IMR-90 (cell line): ENCODE measurements at regions not wholly inside any gene's neighbourhood (a gene's known extent, or its start where the extent isn't known, plus 50 kb on each side); places are given as distances from the start of the nearest gene placed in this dataset.

Experiments
- ATAC-seq: fragments of 200-7000 bp; cut with Tn5 transposase; 2 replicates; pipeline ENCODE4 v1.9.1; 2020; ENCODE audit warnings: low read depth, mild to moderate bottlenecking, moderate library complexity
- BruUV-seq: library from RNA; stranded (reverse); fragments of 400-500 nt; replicated peaks from 2 replicates; lab custom pipeline; 2021; lab: Mats Ljungman, UMichigan
- CTCF ChIA-PET: fragments of 300-600 bp; formaldehyde crosslinking; extraction: SDS; loops from one replicate; lab custom pipeline; 2021; ENCODE audit warnings: antibody characterized with exemption; lab: Yijun Ruan, JAX
- POLR2A ChIA-PET: fragments of 300-600 bp; sonication (Branson Sonifier 250); formaldehyde crosslinking; loops from one replicate; lab custom pipeline; 2022; ENCODE audit warnings: antibody characterized with exemption; ENCODE audit not compliant: unreplicated experiment; lab: Charles Lee
- DNase-seq: peaks from one replicate; pipeline ENCODE4 v3.0.0; 2013
- H2AFZ ChIP-seq: replicated peaks from 2 replicates; pipeline ENCODE3; 2013; ENCODE audit warnings: low read length, mild to moderate bottlenecking; ENCODE audit not compliant: poor library complexity
- H2AK5ac ChIP-seq: 2 replicates; pipeline ENCODE4 v1.6.1; 2013; ENCODE audit warnings: low read depth, low read length, inconsistent platforms
- H2AK9ac ChIP-seq: replicated peaks from 2 replicates; pipeline ENCODE3; 2013; ENCODE audit warnings: mild to moderate bottlenecking, low read depth, low read length, moderate library complexity; ENCODE audit not compliant: poor library complexity
- H2BK120ac ChIP-seq: 2 replicates; pipeline ENCODE4 v1.6.1; 2013; ENCODE audit warnings: low read depth, low read length, inconsistent platforms
- H2BK15ac ChIP-seq: 3 replicates; pipeline ENCODE4 v1.6.1; 2013; ENCODE audit warnings: low read depth, low read length, inconsistent platforms
- H2BK20ac ChIP-seq: 2 replicates; pipeline ENCODE4 v1.6.1; 2013; ENCODE audit warnings: low read depth, mild to moderate bottlenecking, inconsistent platforms, low read length, moderate library complexity
- H2BK5ac ChIP-seq: 2 replicates; pipeline ENCODE4 v1.6.1; 2013; ENCODE audit warnings: mild to moderate bottlenecking, low read depth, low read length, inconsistent platforms; ENCODE audit not compliant: poor library complexity, severe bottlenecking
- H3K14ac ChIP-seq: replicated peaks from 2 replicates; pipeline ENCODE4 v1.6.1; 2013; ENCODE audit warnings: low read depth, low read length, inconsistent platforms
- H3K18ac ChIP-seq: 2 replicates; pipeline ENCODE4 v1.6.1; 2013; ENCODE audit warnings: low read depth, low read length, control low read depth
- H3K23ac ChIP-seq: 2 replicates; pipeline ENCODE4 v1.6.1; 2013; ENCODE audit warnings: low read depth, low read length, inconsistent platforms
- H3K27ac ChIP-seq: 2 replicates; pipeline ENCODE4 v1.5.1; 2013; ENCODE audit warnings: mild to moderate bottlenecking, control low read depth, low read length; ENCODE audit not compliant: insufficient read depth
- H3K27me3 ChIP-seq: 2 replicates; pipeline ENCODE4 v1.6.1; 2013; ENCODE audit warnings: low read length; ENCODE audit not compliant: control insufficient read depth, insufficient read depth
- H3K36me3 ChIP-seq: 2 replicates; pipeline ENCODE4 v1.6.1; 2013; ENCODE audit warnings: low read length, mixed read lengths; ENCODE audit not compliant: control insufficient read depth, insufficient read depth
- H3K4ac ChIP-seq: 2 replicates; pipeline ENCODE4 v1.6.1; 2013; ENCODE audit warnings: low read depth, low read length, inconsistent platforms
- H3K4me1 ChIP-seq: 2 replicates; pipeline ENCODE4 v1.6.1; 2013; ENCODE audit warnings: low read length, mixed read lengths; ENCODE audit not compliant: control insufficient read depth, insufficient read depth
- H3K4me2 ChIP-seq: 2 replicates; pipeline ENCODE4 v1.6.1; 2013; ENCODE audit warnings: low read depth, mild to moderate bottlenecking, control low read depth, low read length, moderate library complexity
- H3K4me3 ChIP-seq: 2 replicates; pipeline ENCODE4 v1.5.1; 2013; ENCODE audit warnings: low read depth, mild to moderate bottlenecking, control low read depth, low read length, moderate library complexity; ENCODE audit not compliant: insufficient read depth
- H3K56ac ChIP-seq: 2 replicates; pipeline ENCODE4 v1.6.1; 2013; ENCODE audit warnings: low read length, inconsistent platforms; ENCODE audit not compliant: insufficient read depth; ENCODE audit errors: extremely low read depth
- H3K79me1 ChIP-seq, 2 experiments: 2 replicates each; pipeline ENCODE4 v1.6.1; 2013; ENCODE audit warnings: low read length in 2 of 2, inconsistent platforms in 1 of 2, low read depth in 1 of 2
- H3K9ac ChIP-seq: 2 replicates; pipeline ENCODE4 v1.6.1; 2013; ENCODE audit warnings: low read depth, low read length, control low read depth
- H3K9me1 ChIP-seq: 2 replicates; pipeline ENCODE4 v1.6.1; 2013; ENCODE audit warnings: low read length, inconsistent platforms; ENCODE audit not compliant: insufficient read depth
- H3K9me3 ChIP-seq: 2 replicates; pipeline ENCODE4 v1.6.1; 2013; ENCODE audit warnings: low read length; ENCODE audit not compliant: control insufficient read depth, insufficient read depth
- H4K20me1 ChIP-seq: 2 replicates; pipeline ENCODE4 v1.6.1; 2013; ENCODE audit warnings: low read length, inconsistent platforms; ENCODE audit not compliant: insufficient read depth
- H4K5ac ChIP-seq: 2 replicates; pipeline ENCODE4 v1.6.1; 2013; ENCODE audit warnings: mild to moderate bottlenecking, low read depth, low read length, control low read depth
- H4K8ac ChIP-seq, 2 experiments: 2 replicates each; pipeline ENCODE4 v1.6.1; 2013; ENCODE audit warnings: low read depth in 2 of 2, low read length in 2 of 2, control low read depth in 1 of 2, inconsistent platforms in 1 of 2
- H4K91ac ChIP-seq: 2 replicates; pipeline ENCODE4 v1.6.1; 2013; ENCODE audit warnings: low read depth, low read length, inconsistent platforms; ENCODE audit not compliant: insufficient read depth
- BHLHE40 ChIP-seq: fragments of 150-350 bp; IDR thresholded peaks from 2 replicates; pipeline ENCODE4 v1.6.1; 2016; ENCODE audit warnings: mild to moderate bottlenecking, low read depth, low read length
- CEBPB ChIP-seq: IDR thresholded peaks from 2 replicates; pipeline ENCODE4 v1.6.1; 2012; ENCODE audit warnings: low read depth, low read length, improper control_type of control experiment
- CHD1 ChIP-seq: IDR thresholded peaks from 2 replicates; pipeline ENCODE4 v1.6.1; 2012; ENCODE audit warnings: low read depth, low read length, improper control_type of control experiment
- CTCF ChIP-seq: conservative IDR thresholded peaks from 2 replicates; pipeline ENCODE4 v1.5.1; 2012; ENCODE audit warnings: mild to moderate bottlenecking, low read depth, low read length, improper control_type of control experiment
- ELK1 ChIP-seq: fragments of 150-350 bp; IDR thresholded peaks from 2 replicates; pipeline ENCODE4 v1.6.1; 2016; ENCODE audit warnings: low read depth, mild to moderate bottlenecking, low read length, moderate library complexity, borderline replicate concordance
- FOS ChIP-seq: fragments of 150-350 bp; IDR thresholded peaks from 2 replicates; pipeline ENCODE4 v1.6.1; 2016; ENCODE audit warnings: low read depth, low read length
- MAFK ChIP-seq: IDR thresholded peaks from 2 replicates; pipeline ENCODE4 v1.6.1; 2012; ENCODE audit warnings: low read depth, low read length, improper control_type of control experiment
- MAZ ChIP-seq: IDR thresholded peaks from 2 replicates; pipeline ENCODE4 v1.6.1; 2012; ENCODE audit warnings: low read depth, mild to moderate bottlenecking, low read length, improper control_type of control experiment, moderate library complexity, borderline replicate concordance
- MXI1 ChIP-seq: IDR thresholded peaks from 2 replicates; pipeline ENCODE4 v1.6.1; 2012; ENCODE audit warnings: low read depth, mild to moderate bottlenecking, low read length, moderate library complexity, borderline replicate concordance
- NFE2L2 ChIP-seq: fragments of 150-350 bp; IDR thresholded peaks from 2 replicates; pipeline ENCODE4 v1.6.1; 2016; ENCODE audit warnings: low read depth, mild to moderate bottlenecking, low read length
- POLR2A ChIP-seq: IDR thresholded peaks from 2 replicates; pipeline ENCODE4 v1.6.1; 2012; ENCODE audit warnings: mild to moderate bottlenecking, low read depth, low read length
- RAD21 ChIP-seq: IDR thresholded peaks from 2 replicates; pipeline ENCODE4 v1.6.1; 2012; ENCODE audit warnings: low read length, improper control_type of control experiment
- RCOR1 ChIP-seq: IDR thresholded peaks from 2 replicates; pipeline ENCODE4 v1.6.1; 2012; ENCODE audit warnings: mild to moderate bottlenecking, low read length, improper control_type of control experiment; ENCODE audit not compliant: insufficient replicate concordance
- RFX5 ChIP-seq: IDR thresholded peaks from 2 replicates; pipeline ENCODE4 v1.8.0; 2012; ENCODE audit warnings: low read depth, mild to moderate bottlenecking, low read length, moderate library complexity
- SMC3 ChIP-seq: fragments of 150-350 bp; IDR thresholded peaks from 2 replicates; pipeline ENCODE4 v1.6.1; 2016; ENCODE audit warnings: low read depth, mild to moderate bottlenecking, antibody characterized with exemption, low read length, moderate library complexity
- USF2 ChIP-seq: fragments of 150-350 bp; IDR thresholded peaks from 2 replicates; pipeline ENCODE4 v1.6.1; 2017; ENCODE audit warnings: mild to moderate bottlenecking, antibody characterized with exemption, low read length, low read depth
- WGBS, 2 experiments: methylation state at CpG; one replicate each; pipeline versions ENCODE4 v1.1.5 to v1.1.7; 2013; ENCODE audit warnings: missing lambda C conversion rate in 2 of 2; ENCODE audit not compliant: insufficient read length in 1 of 2; ENCODE audit errors: extremely low coverage in 2 of 2; 5-methylcytosine and 5-hydroxymethylcytosine counted together
- dilution Hi-C: fragments of 300-500 bp; cut with HindIII; formaldehyde crosslinking; loops from one replicate; pipeline ENCODE4 v1.14.3; 2018; ENCODE audit warnings: low sequenced_read_pairs; ENCODE audit not compliant: unreplicated experiment
- in situ Hi-C: fragments of 300-500 bp; cut with MboI; formaldehyde crosslinking; loops from 3 replicates; pipeline ENCODE4 v1.14.3; 2019; ENCODE audit warnings: low sequenced_read_pairs, inconsistent platforms, mixed read lengths
- intact Hi-C: fragments of 100-400 bp; cut with micrococcal nuclease; formaldehyde crosslinking; loops from 2 replicates; pipeline ENCODE4 v1.10.0; 2022

GRCh38 chr6:140192018-140192417 is 817.6 kb upstream of the CITED2 start:
- intact Hi-C loops = no loop called here
- CTCF ChIA-PET = interaction anchor here (0.6 to 0.8 kb wide), 2 partner anchors 113 to 1441 kb away, joined by 3 read pairs; no protein-coding TSS in a partner anchor
- Histone ChIP-seq H3K9ac (no peak overlapping the region), H2BK15ac (no peak overlapping the region), H3K27ac (no peak overlapping the region), H2BK5ac (no peak overlapping the region), H3K14ac (no peak overlapping the region), H4K20me1 (no peaks in the 10 kb centered on the region), H4K5ac (no peak overlapping the region), H3K9me3 (peaks cover 10% of the 10 kb centered on the region), H3K56ac (no peak overlapping the region), H3K36me3 (no peaks in the 10 kb centered on the region), H4K8ac (no peak overlapping the region), H3K18ac (no peak overlapping the region), H3K4ac (no peak overlapping the region), H3K4me3 (no peak overlapping the region), H3K9me1 (no peaks in the 10 kb centered on the region), H2AK9ac (no peak overlapping the region), H2AFZ (no peak overlapping the region), H3K4me2 (no peak overlapping the region), H2BK20ac (no peak overlapping the region), H2BK120ac (no peak overlapping the region), H4K91ac (no peak overlapping the region), H3K4me1 (no peaks in the 10 kb centered on the region), H3K27me3 (no peaks in the 10 kb centered on the region), H3K23ac (no peak overlapping the region), H3K79me1 (no peaks in the 10 kb centered on the region), H2AK5ac (no peak overlapping the region)
- in situ Hi-C loops = no loop called here
- no peak for DNase-seq
- dilution Hi-C loops = no loop called here
- BruUV-seq = no TSS peak
- whole genome bisulfite sequencing, 2 experiments = no CpG with 5 or more reads among the region's 1 CpG
- no peak for ATAC-seq
- POLR2A ChIA-PET = no interaction called here
- TF ChIP-seq CEBPB (no peak), CTCF (no peak), ELK1 (no peak), SMC3 (no peak), RCOR1 (no peak), NFE2L2 (no peak), CHD1 (no peak), FOS (no peak), MAFK (no peak), MAZ (no peak), MXI1 (no peak), BHLHE40 (no peak), USF2 (no peak), RFX5 (no peak), RAD21 (no peak), POLR2A (no peak)
